GM23338 (cell line): ENCODE measurements at regions not wholly inside any gene's neighbourhood (a gene's known extent, or its start where the extent isn't known, plus 50 kb on each side); places are given as distances from the start of the nearest gene placed in this dataset.

ENCODE experiments used
- ATAC-seq: fragments of 200-7000 bp; cut with Tn5 transposase; 3 replicates; pipeline ENCODE4 v1.9.1; 2020
- DNase-seq: peaks from one replicate; pipeline ENCODE4 v3.0.0-alpha.2; 2015; ENCODE audit warnings: low spot score
- H2AFZ ChIP-seq: fragments of 200-600 bp; sonication (generic); 2 replicates; pipeline ENCODE4 v1.8.0; 2016; ENCODE audit warnings: antibody characterized with exemption, mild to moderate bottlenecking, moderate library complexity
- H3F3A ChIP-seq: fragments of 200-600 bp; sonication (generic); replicated peaks from 2 replicates; pipeline ENCODE4 v1.8.0; 2017; ENCODE audit warnings: antibody characterized with exemption, mixed run types, low read depth
- H3K27ac ChIP-seq: fragments of 200-600 bp; sonication (generic); 2 replicates; pipeline ENCODE4 v1.6.1; 2016; ENCODE audit warnings: low read depth
- H3K27me3 ChIP-seq: fragments of 200-600 bp; sonication (generic); 2 replicates; pipeline ENCODE4 v1.8.0; 2016; ENCODE audit warnings: mild to moderate bottlenecking, mixed run types, moderate library complexity; ENCODE audit not compliant: insufficient read depth
- H3K36me3 ChIP-seq: fragments of 200-600 bp; sonication (generic); 2 replicates; pipeline ENCODE4 v1.8.0; 2016; ENCODE audit warnings: mild to moderate bottlenecking; ENCODE audit not compliant: insufficient read depth
- H3K4me1 ChIP-seq: fragments of 200-600 bp; sonication (generic); 2 replicates; pipeline ENCODE4 v1.8.0; 2016; ENCODE audit warnings: mild to moderate bottlenecking, moderate library complexity; ENCODE audit not compliant: insufficient read depth
- H3K4me2 ChIP-seq: fragments of 200-600 bp; sonication (generic); 2 replicates; pipeline ENCODE4 v1.7.1; 2017; ENCODE audit warnings: mixed run types
- H3K4me3 ChIP-seq: fragments of 200-600 bp; sonication (generic); 2 replicates; pipeline ENCODE4 v1.6.1; 2016; ENCODE audit warnings: mixed run types
- H3K79me2 ChIP-seq: fragments of 200-600 bp; sonication (generic); replicated peaks from 2 replicates; pipeline ENCODE4 v1.8.0; 2017; ENCODE audit warnings: mild to moderate bottlenecking; ENCODE audit not compliant: insufficient read depth
- H3K9me2 ChIP-seq: fragments of 200-600 bp; sonication (generic); 2 replicates; pipeline ENCODE4 v1.8.0; 2017; ENCODE audit not compliant: insufficient read depth
- H4K20me1 ChIP-seq: fragments of 200-600 bp; sonication (generic); replicated peaks from 2 replicates; pipeline ENCODE4 v1.8.0; 2017; ENCODE audit warnings: mild to moderate bottlenecking; ENCODE audit not compliant: insufficient read depth
- H3K27ac Mint-ChIP-seq: 2 replicates; pipeline ENCODE4 v1.8.0; 2020; ENCODE audit warnings: inconsistent platforms, mild to moderate bottlenecking, moderate library complexity, mixed read lengths
- H3K27me3 Mint-ChIP-seq: 3 replicates; pipeline ENCODE4 v1.8.0; 2022; ENCODE audit warnings: low read depth, mild to moderate bottlenecking, moderate library complexity, mixed read lengths, inconsistent platforms; ENCODE audit not compliant: insufficient read depth, poor library complexity
- H3K36me3 Mint-ChIP-seq: 3 replicates; pipeline ENCODE4 v1.8.0; 2021; ENCODE audit warnings: low read depth, mild to moderate bottlenecking, inconsistent platforms, moderate library complexity, mixed read lengths
- H3K4me1 Mint-ChIP-seq: 3 replicates; pipeline ENCODE4 v1.8.0; 2020; ENCODE audit warnings: mild to moderate bottlenecking, inconsistent platforms, mixed read lengths
- H3K4me3 Mint-ChIP-seq: 3 replicates; pipeline ENCODE4 v1.8.0; 2021; ENCODE audit warnings: moderate library complexity, mild to moderate bottlenecking, inconsistent platforms, mixed read lengths
- H3K9me3 Mint-ChIP-seq: 3 replicates; pipeline ENCODE4 v1.8.0; 2020; ENCODE audit warnings: moderate library complexity, mild to moderate bottlenecking, inconsistent platforms, mixed read lengths
- CREB1 ChIP-seq: fragments of 250-450 bp; sonication (Bioruptor Pico); IDR thresholded peaks from 2 replicates; pipeline ENCODE4 v1.5.0; 2020; ENCODE audit warnings: low read depth, mild to moderate bottlenecking, moderate library complexity
- ETS1 ChIP-seq: IDR thresholded peaks from 2 replicates; pipeline ENCODE4 v1.6.1; 2016; ENCODE audit warnings: antibody characterized with exemption
- EZH2 ChIP-seq: fragments of 200-600 bp; sonication (generic); IDR thresholded peaks from one replicate; pipeline ENCODE4 v1.8.0; 2017; ENCODE audit warnings: antibody characterized with exemption, mild to moderate bottlenecking, low read depth; ENCODE audit not compliant: unreplicated experiment
- JUNB ChIP-seq: IDR thresholded peaks from one replicate; pipeline ENCODE4 v1.6.1; 2016; ENCODE audit warnings: antibody characterized with exemption; ENCODE audit not compliant: unreplicated experiment
- NANOG ChIP-seq: IDR thresholded peaks from 2 replicates; pipeline ENCODE4 v1.6.1; 2016; ENCODE audit warnings: antibody characterized with exemption, borderline replicate concordance
- POLR2AphosphoS5 ChIP-seq: IDR thresholded peaks from 2 replicates; pipeline ENCODE4 v1.6.1; 2016; ENCODE audit warnings: antibody characterized with exemption, low read depth
- ZNF114 ChIP-seq: fragments of 250-450 bp; sonication (Bioruptor Pico); IDR thresholded peaks from 2 replicates; pipeline ENCODE4 v1.5.0; 2020; ENCODE audit warnings: mild to moderate bottlenecking, moderate library complexity
- ZNF331 ChIP-seq: fragments of 250-450 bp; sonication (Bioruptor Pico); IDR thresholded peaks from 2 replicates; pipeline ENCODE4 v1.5.0; 2020; ENCODE audit warnings: low read depth, mild to moderate bottlenecking, moderate library complexity
- ZNF462 ChIP-seq: fragments of 250-450 bp; sonication (Bioruptor Pico); IDR thresholded peaks from 2 replicates; pipeline ENCODE4 v1.5.0; 2020; ENCODE audit warnings: mild to moderate bottlenecking, moderate library complexity
- TF ChIP-seq, protein P1 (sequence below): IDR thresholded peaks from one replicate; pipeline ENCODE4 v1.6.1; 2018; ENCODE audit warnings: antibody characterized with exemption; ENCODE audit not compliant: unreplicated experiment

DNA sequence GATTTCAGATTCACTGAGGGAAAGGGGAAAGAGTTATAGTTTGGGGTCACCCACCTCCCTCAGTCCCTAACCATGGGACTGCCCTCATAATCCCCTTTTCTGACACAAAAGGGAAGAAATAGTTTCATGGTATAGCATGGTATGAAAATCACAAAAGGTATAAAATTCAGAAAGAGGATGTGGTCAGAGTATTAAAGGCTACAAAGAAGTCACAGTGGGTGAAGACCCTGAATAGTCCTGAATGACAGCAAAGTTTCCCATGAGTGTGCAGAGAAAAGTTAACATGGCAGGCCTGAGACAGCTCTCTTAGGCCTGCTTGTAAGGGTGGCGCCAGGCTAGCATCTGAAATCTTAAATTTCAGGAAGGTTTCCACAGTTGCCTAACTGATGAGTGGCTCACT, 290.6 kb upstream of the ZNF608 start:
- Mint-ChIP-seq H3K9me3 (no peaks in the 10 kb centered on the region), H3K4me1 (peaks cover 26% of the 10 kb centered on the region), H3K27ac (no peak overlapping the region), H3K4me3 (no peak overlapping the region), H3K36me3 (no peaks in the 10 kb centered on the region), H3K27me3 (peaks cover 1% of the 10 kb centered on the region)
- Histone ChIP-seq H3F3A (no peaks in the 10 kb centered on the region), H3K27me3 (no peaks in the 10 kb centered on the region), H3K9me2 (peaks cover 11% of the 10 kb centered on the region; the same call in 1 of the 2 replicates), H3K79me2 (no peaks in the 10 kb centered on the region), H3K27ac (no peak overlapping the region), H2AFZ (no peak overlapping the region; the same call in 1 of the 2 replicates), H3K4me1 (peaks cover 27% of the 10 kb centered on the region), H4K20me1 (no peaks in the 10 kb centered on the region), H3K4me2 (no peak overlapping the region), H3K36me3 (no peaks in the 10 kb centered on the region), H3K4me3 (no peak overlapping the region)
- DNase-seq (no peak), ATAC-seq (no peak)
- TF ChIP-seq ZNF114 (CRISPR knock-in tag) (no peak), POLR2AphosphoS5 (no peak), ZNF331 (no peak), ETS1 (no peak), EZH2 (no peak), CREB1 (CRISPR knock-in tag) (no peak), JUNB (no peak)

GRCh38 chr5:125037530-125037929, 291.1 kb upstream of the ZNF608 start:
- Histone ChIP-seq H3K9me2 (peaks cover 11% of the 10 kb centered on the region; the same call in 1 of the 2 replicates), H3K79me2 (no peaks in the 10 kb centered on the region), H3K36me3 (no peaks in the 10 kb centered on the region), H3K4me1 (peaks cover 29% of the 10 kb centered on the region), H3K27ac (no peak overlapping the region), H3K27me3 (no peaks in the 10 kb centered on the region), H3K4me2 (no peak overlapping the region), H3F3A (no peaks in the 10 kb centered on the region), H4K20me1 (no peaks in the 10 kb centered on the region), H2AFZ (no peak overlapping the region; the same call in 1 of the 2 replicates), H3K4me3 (no peak overlapping the region)
- H3K4me1 Mint-ChIP-seq: peaks cover 29% of the 10 kb centered on the region
- H3K4me3 Mint-ChIP-seq: no peak overlapping the region
- H3K36me3 Mint-ChIP-seq: no peaks in the 10 kb centered on the region
- DNase-seq (no peak), ATAC-seq (no peak)
- H3K27me3 Mint-ChIP-seq: peaks cover 3% of the 10 kb centered on the region
- H3K27ac Mint-ChIP-seq: no peak overlapping the region
- no peaks in the 10 kb centered on the region for H3K9me3 Mint-ChIP-seq
- TF ChIP-seq ZNF462 (no peak), CREB1 (CRISPR knock-in tag) (no peak), ZNF114 (CRISPR knock-in tag) (no peak), EZH2 (no peak), JUNB (no peak), POLR2AphosphoS5 (no peak), NANOG (no peak)
- TF ChIP-seq, protein P1, sequence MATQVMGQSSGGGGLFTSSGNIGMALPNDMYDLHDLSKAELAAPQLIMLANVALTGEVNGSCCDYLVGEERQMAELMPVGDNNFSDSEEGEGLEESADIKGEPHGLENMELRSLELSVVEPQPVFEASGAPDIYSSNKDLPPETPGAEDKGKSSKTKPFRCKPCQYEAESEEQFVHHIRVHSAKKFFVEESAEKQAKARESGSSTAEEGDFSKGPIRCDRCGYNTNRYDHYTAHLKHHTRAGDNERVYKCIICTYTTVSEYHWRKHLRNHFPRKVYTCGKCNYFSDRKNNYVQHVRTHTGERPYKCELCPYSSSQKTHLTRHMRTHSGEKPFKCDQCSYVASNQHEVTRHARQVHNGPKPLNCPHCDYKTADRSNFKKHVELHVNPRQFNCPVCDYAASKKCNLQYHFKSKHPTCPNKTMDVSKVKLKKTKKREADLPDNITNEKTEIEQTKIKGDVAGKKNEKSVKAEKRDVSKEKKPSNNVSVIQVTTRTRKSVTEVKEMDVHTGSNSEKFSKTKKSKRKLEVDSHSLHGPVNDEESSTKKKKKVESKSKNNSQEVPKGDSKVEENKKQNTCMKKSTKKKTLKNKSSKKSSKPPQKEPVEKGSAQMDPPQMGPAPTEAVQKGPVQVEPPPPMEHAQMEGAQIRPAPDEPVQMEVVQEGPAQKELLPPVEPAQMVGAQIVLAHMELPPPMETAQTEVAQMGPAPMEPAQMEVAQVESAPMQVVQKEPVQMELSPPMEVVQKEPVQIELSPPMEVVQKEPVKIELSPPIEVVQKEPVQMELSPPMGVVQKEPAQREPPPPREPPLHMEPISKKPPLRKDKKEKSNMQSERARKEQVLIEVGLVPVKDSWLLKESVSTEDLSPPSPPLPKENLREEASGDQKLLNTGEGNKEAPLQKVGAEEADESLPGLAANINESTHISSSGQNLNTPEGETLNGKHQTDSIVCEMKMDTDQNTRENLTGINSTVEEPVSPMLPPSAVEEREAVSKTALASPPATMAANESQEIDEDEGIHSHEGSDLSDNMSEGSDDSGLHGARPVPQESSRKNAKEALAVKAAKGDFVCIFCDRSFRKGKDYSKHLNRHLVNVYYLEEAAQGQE: no peak
